Spleen (tissue), 7 donors: ENCODE measurements at regions not wholly inside any gene's neighbourhood (a gene's known extent, or its start where the extent isn't known, plus 50 kb on each side); places are given as distances from the start of the nearest gene placed in this dataset.

Source experiments
- CTCF ChIP-seq, 11 experiments: fragments of 200-600 bp in 7 of 11; fragments of 450-650 bp in 4 of 11; sonication (generic) in 4 of 11; IDR thresholded peaks in 8 of 11; conservative IDR thresholded peaks in 3 of 11; 1 replicate in 7 of 11; 2 replicates in 4 of 11; pipeline versions ENCODE4 v1.4.0 to v1.8.0; 2016 to 2021; ENCODE audit warnings: antibody characterized with exemption in 11 of 11, inconsistent platforms in 4 of 11, mild to moderate bottlenecking in 1 of 11
- POLR2AphosphoS5 ChIP-seq, 3 donors: sonication (generic); formaldehyde crosslinking; IDR thresholded peaks; one replicate each; pipeline ENCODE4 v1.5.1; 2017; ENCODE audit warnings: antibody characterized with exemption in 3 of 3
- donor health status: DM: no; HTN: no; CAD: no; lungs with moderate emphysema.
- donor health status: DM: no; HTN: no; CAD: no.
- donor health status: DM: no; HTN: no; CAD: no.

GRCh38 chr5:96283589-96283988 lies 149.5 kb downstream of the PCSK1 start:
- TF ChIP-seq CTCF (IDR thresholded peaks at IDR 0.05 in 8 of 11, conservative IDR thresholded peaks at IDR 0.05 in 3 of 11) (no peak), POLR2AphosphoS5 (IDR thresholded peaks at IDR 0.05) (no peak)
